ENCODE measurements at regions not wholly inside any gene's neighbourhood (a gene's known extent, or its start where the extent isn't known, plus 50 kb on each side); places are given as distances from the start of the nearest gene placed in this dataset.

DNA sequence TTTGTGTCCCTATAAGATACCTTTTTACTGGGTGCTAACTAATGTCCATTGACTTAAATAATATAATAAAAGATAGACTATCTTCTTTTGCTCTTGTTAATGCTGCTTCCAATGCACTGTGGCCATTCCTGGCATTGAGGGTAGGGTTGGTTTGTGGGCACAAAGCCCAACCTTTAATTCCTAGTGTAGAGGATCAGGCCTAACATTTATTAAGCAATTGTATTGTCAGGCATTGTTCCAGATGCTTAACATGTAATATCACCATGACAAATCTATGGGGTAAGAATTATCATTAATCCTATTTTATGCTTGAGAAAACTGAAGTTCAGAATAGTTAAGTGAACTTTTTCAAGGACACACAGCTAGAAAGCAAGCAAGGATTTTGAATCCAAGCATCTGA is 60.4 kb upstream of the GPBP1 start:
- DNase-seq: no peak
- H3K27me3 Mint-ChIP-seq (ENCODE audit: low read depth): no peaks in the 10 kb centered on the region; the same call in none of the 2 replicates
- no peak overlapping the region for H3K9ac ChIP-seq (ENCODE audit: extremely low read depth, insufficient read length, low read length)
- H2BK5ac ChIP-seq (ENCODE audit: insufficient read length, low read length): no peak overlapping the region
- no peak overlapping the region for H3K4ac ChIP-seq (ENCODE audit: low read depth, low read length)
- H3K4me1 Mint-ChIP-seq: no peaks in the 10 kb centered on the region
- no peaks in the 10 kb centered on the region for H3K79me1 ChIP-seq (ENCODE audit: insufficient read depth, low read depth, low read length, poor library complexity, severe bottlenecking)
- no peak overlapping the region for H2BK15ac ChIP-seq (ENCODE audit: low read depth, low read length)
- H3K79me2 ChIP-seq (ENCODE audit: insufficient read depth, low read length): no peaks in the 10 kb centered on the region
- TF ChIP-seq, protein P1, sequence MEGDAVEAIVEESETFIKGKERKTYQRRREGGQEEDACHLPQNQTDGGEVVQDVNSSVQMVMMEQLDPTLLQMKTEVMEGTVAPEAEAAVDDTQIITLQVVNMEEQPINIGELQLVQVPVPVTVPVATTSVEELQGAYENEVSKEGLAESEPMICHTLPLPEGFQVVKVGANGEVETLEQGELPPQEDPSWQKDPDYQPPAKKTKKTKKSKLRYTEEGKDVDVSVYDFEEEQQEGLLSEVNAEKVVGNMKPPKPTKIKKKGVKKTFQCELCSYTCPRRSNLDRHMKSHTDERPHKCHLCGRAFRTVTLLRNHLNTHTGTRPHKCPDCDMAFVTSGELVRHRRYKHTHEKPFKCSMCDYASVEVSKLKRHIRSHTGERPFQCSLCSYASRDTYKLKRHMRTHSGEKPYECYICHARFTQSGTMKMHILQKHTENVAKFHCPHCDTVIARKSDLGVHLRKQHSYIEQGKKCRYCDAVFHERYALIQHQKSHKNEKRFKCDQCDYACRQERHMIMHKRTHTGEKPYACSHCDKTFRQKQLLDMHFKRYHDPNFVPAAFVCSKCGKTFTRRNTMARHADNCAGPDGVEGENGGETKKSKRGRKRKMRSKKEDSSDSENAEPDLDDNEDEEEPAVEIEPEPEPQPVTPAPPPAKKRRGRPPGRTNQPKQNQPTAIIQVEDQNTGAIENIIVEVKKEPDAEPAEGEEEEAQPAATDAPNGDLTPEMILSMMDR (conservative IDR thresholded peaks at IDR 0.05): no peak
- no peaks in the 10 kb centered on the region for H3K36me3 Mint-ChIP-seq (ENCODE audit: insufficient read depth in 1 of 3, low read depth in 3 of 3)
- no peak overlapping the region for H2AK5ac ChIP-seq (ENCODE audit: insufficient read length, low read length)
- no peak overlapping the region for H3K23ac ChIP-seq (ENCODE audit: insufficient read length, low read depth, low read length)
- H3K4me2 ChIP-seq (ENCODE audit: insufficient read depth, insufficient read length, low read length): no peak overlapping the region
- no peak overlapping the region for H4K8ac ChIP-seq (replicated peaks; ENCODE audit: insufficient read length, low read depth, low read length)
- no peaks in the 10 kb centered on the region for H4K20me1 ChIP-seq (ENCODE audit: control insufficient read depth, insufficient read depth, insufficient read length)
- no peak overlapping the region for H3K4me3 Mint-ChIP-seq
- H3K27ac Mint-ChIP-seq: no peak overlapping the region
- H3K23me2 ChIP-seq (ENCODE audit: insufficient read length, low read depth, low read length, poor library complexity, severe bottlenecking): no peaks in the 10 kb centered on the region
- H3K27me3 ChIP-seq (ENCODE audit: insufficient read depth, low read length): no peaks in the 10 kb centered on the region; the same call in 1 of the 2 replicates
- H2AFZ ChIP-seq (ENCODE audit: low read length): no peak overlapping the region
- H2BK20ac ChIP-seq (ENCODE audit: low read depth, low read length, poor library complexity, severe bottlenecking): no peak overlapping the region
- H3K56ac ChIP-seq (ENCODE audit: insufficient read length, low read depth, low read length): no peak overlapping the region
- H4K5ac ChIP-seq (ENCODE audit: insufficient read length, low read depth, low read length): no peak overlapping the region
- no peak overlapping the region for H4K91ac ChIP-seq (ENCODE audit: insufficient read length, low read depth, low read length)
- no peak overlapping the region for H3K14ac ChIP-seq (ENCODE audit: insufficient read depth, low read length)
- H3K9me3 ChIP-seq (ENCODE audit: control insufficient read depth, low read depth, low read length): no peaks in the 10 kb centered on the region
- no peaks in the 10 kb centered on the region for H3K4me1 ChIP-seq (ENCODE audit: insufficient read depth, low read length)
- H3K9me3 Mint-ChIP-seq: no peaks in the 10 kb centered on the region
- no peak overlapping the region for H3T11ph ChIP-seq (ENCODE audit: low read length)
- no peak overlapping the region for H2BK120ac ChIP-seq (ENCODE audit: low read depth, low read length, poor library complexity, severe bottlenecking)
- no peak overlapping the region for H2BK12ac ChIP-seq (ENCODE audit: insufficient read length, low read depth, low read length)
- no peak overlapping the region for H3K27ac ChIP-seq (ENCODE audit: insufficient read length, low read depth, low read length)
- no peak overlapping the region for H3K18ac ChIP-seq (ENCODE audit: insufficient read length, low read depth, low read length)

All from H9 (cell line).